Activated CD4-positive, alpha-beta T cell treated with anti-CD3 and anti-CD28 coated beads for 1 hour (primary cell): ENCODE measurements at regions not wholly inside any gene's neighbourhood (a gene's known extent, or its start where the extent isn't known, plus 50 kb on each side); places are given as distances from the start of the nearest gene placed in this dataset.
"Not testable (repeated sequence)": the region's sequence is repeated elsewhere in the genome, so short reads cannot be mapped to it uniquely, and the experiment has no call there.

Experiments used
- DNase-seq: peaks from one replicate; pipeline ENCODE4 v3.0.0-alpha.2; 2020

GRCh38 chr10:43862756-43863155 lies 214.1 kb upstream of the ZNF32 start:
- no peak for DNase-seq

- DNase-seq: no peak
Measured at GRCh38 chr10:43861966-43862751, 213.5 kb upstream of the ZNF32 start.

- DNase-seq: no peak
Measured at GRCh38 chr10:43859016-43859525, 210.4 kb upstream of the ZNF32 start.

- no peak for DNase-seq
Measured at GRCh38 chr10:43857931-43858315, 209.2 kb upstream of the ZNF32 start.

- no peak for DNase-seq
Measured at GRCh38 chr10:43857206-43857930, 208.7 kb upstream of the ZNF32 start.

GRCh38 chr10:43856299-43856698 lies 207.6 kb upstream of the ZNF32 start:
- DNase-seq: no peak

- DNase-seq: no peak
Measured at GRCh38 chr10:43855667-43856210, 207.1 kb upstream of the ZNF32 start.

GRCh38 chr10:43854007-43854406 lies 205.3 kb upstream of the ZNF32 start:
- DNase-seq: no peak

GRCh38 chr10:43853369-43853768 lies 204.7 kb upstream of the ZNF32 start:
- no peak for DNase-seq

GRCh38 chr10:43852644-43853214 lies 204.0 kb upstream of the ZNF32 start:
- no peak for DNase-seq

- DNase-seq: no peak
Measured at GRCh38 chr10:43852149-43852548, 203.5 kb upstream of the ZNF32 start.

- DNase-seq: no peak
Measured at GRCh38 chr10:43851030-43851429, 202.3 kb upstream of the ZNF32 start.

GRCh38 chr10:43849551-43849950 lies 200.9 kb upstream of the ZNF32 start:
- DNase-seq: no peak

GRCh38 chr10:43846968-43847367 lies 198.3 kb upstream of the ZNF32 start:
- DNase-seq: no peak

- DNase-seq: no peak
Measured at GRCh38 chr10:43846187-43846680, 197.6 kb upstream of the ZNF32 start.

- no peak for DNase-seq
Measured at GRCh38 chr10:43845121-43845520, 196.4 kb upstream of the ZNF32 start.

GRCh38 chr10:43844221-43844620 lies 195.5 kb upstream of the ZNF32 start:
- no peak for DNase-seq

- no peak for DNase-seq
Measured at GRCh38 chr10:43843321-43844101, 194.8 kb upstream of the ZNF32 start.

- DNase-seq: no peak
Measured at GRCh38 chr10:43842496-43842895, 193.8 kb upstream of the ZNF32 start.

- DNase-seq: no peak
Measured at GRCh38 chr10:43842072-43842471, 193.4 kb upstream of the ZNF32 start.

GRCh38 chr10:43839973-43840372 lies 191.3 kb upstream of the ZNF32 start:
- DNase-seq: no peak

GRCh38 chr10:43834751-43835150 lies 186.1 kb upstream of the ZNF32 start:
- not testable (repeated sequence) for DNase-seq

GRCh38 chr10:43827853-43828252 lies 179.2 kb upstream of the ZNF32 start:
- DNase-seq: no peak
